ENCODE measurements at regions not wholly inside any gene's neighbourhood (a gene's known extent, or its start where the extent isn't known, plus 50 kb on each side); places are given as distances from the start of the nearest gene placed in this dataset.
"Not testable (repeated sequence)": the region's sequence is repeated elsewhere in the genome, so short reads cannot be mapped to it uniquely, and the experiment has no call there.

GRCh38 chr4:173735049-173735448 lies 205.0 kb upstream of the HAND2 start:
- WGBS, result 31% methylated on average over 3 of the region's 3 CpGs
- Histone ChIP-seq H3K4me3 (no peak overlapping the region), H3K9me3 (no peaks in the 10 kb centered on the region), H3K27ac (no peak overlapping the region), H3K27me3 (no peaks in the 10 kb centered on the region), H3K4me1 (no peaks in the 10 kb centered on the region), H3K36me3 (no peaks in the 10 kb centered on the region)
- no peak for DNase-seq (ENCODE audit: low spot score in 2 of 2)
- no peak for TF ChIP-seq POLR2AphosphoS5 (IDR thresholded peaks at IDR 0.05)
- TF ChIP-seq CTCF (IDR thresholded peaks at IDR 0.05), result no peak
- TF ChIP-seq POLR2A (IDR thresholded peaks at IDR 0.05), result no peak
- no peak for TF ChIP-seq EP300 (IDR thresholded peaks at IDR 0.05)

- Histone ChIP-seq H3K36me3 (no peaks in the 10 kb centered on the region), H3K9me3 (no peaks in the 10 kb centered on the region), H3K4me1 (no peaks in the 10 kb centered on the region), H3K27me3 (no peaks in the 10 kb centered on the region), H3K27ac (no peak overlapping the region), H3K4me3 (no peak overlapping the region)
- no peak for TF ChIP-seq POLR2A (IDR thresholded peaks at IDR 0.05)
- no peak for DNase-seq (ENCODE audit: low spot score in 2 of 2)
- WGBS, result 64% methylated on average over 1 of the region's 1 CpG
Observed at GRCh38 chr4:173731257-173731656, 201.2 kb upstream of the HAND2 start.

- no peak for TF ChIP-seq POLR2A (IDR thresholded peaks at IDR 0.05)
- TF ChIP-seq POLR2AphosphoS5 (IDR thresholded peaks at IDR 0.05), result no peak
- TF ChIP-seq CTCF (IDR thresholded peaks at IDR 0.05), result no peak
- no peak for TF ChIP-seq EP300 (IDR thresholded peaks at IDR 0.05)
- Histone ChIP-seq H3K4me3 (no peak overlapping the region), H3K9me3 (peaks cover 4% of the 10 kb centered on the region), H3K27me3 (no peaks in the 10 kb centered on the region), H3K27ac (no peak overlapping the region), H3K4me1 (no peaks in the 10 kb centered on the region), H3K36me3 (no peaks in the 10 kb centered on the region)
- DNase-seq (ENCODE audit: low spot score in 2 of 2), result no peak
- 87% methylated on average over 1 of the region's 1 CpG for WGBS
Observed at GRCh38 chr4:173722075-173722474, 192.0 kb upstream of the HAND2 start.

GRCh38 chr4:173718504-173718903 lies 188.5 kb upstream of the HAND2 start:
- not testable (repeated sequence) for H3K9me3 ChIP-seq; H3K27me3 ChIP-seq; H3K27ac ChIP-seq; DNase-seq (ENCODE audit: low spot score in 2 of 2); H3K4me3 ChIP-seq; H3K36me3 ChIP-seq; H3K4me1 ChIP-seq
- WGBS, result 87% methylated on average over 1 of the region's 1 CpG

GRCh38 chr4:173717581-173717980 lies 187.6 kb upstream of the HAND2 start:
- Histone ChIP-seq H3K27me3 (no peaks in the 10 kb centered on the region), H3K4me1 (no peaks in the 10 kb centered on the region), H3K4me3 (no peak overlapping the region), H3K36me3 (no peaks in the 10 kb centered on the region), H3K9me3 (peaks cover 4% of the 10 kb centered on the region), H3K27ac (no peak overlapping the region)
- TF ChIP-seq POLR2AphosphoS5 (IDR thresholded peaks at IDR 0.05) (no peak), EP300 (IDR thresholded peaks at IDR 0.05) (no peak), CTCF (IDR thresholded peaks at IDR 0.05) (no peak), POLR2A (IDR thresholded peaks at IDR 0.05) (no peak)
- WGBS, result 88% methylated on average over 10 of the region's 10 CpGs
- DNase-seq (ENCODE audit: low spot score in 2 of 2), result no peak

- H3K27me3 ChIP-seq, result no peaks in the 10 kb centered on the region
- H3K9me3 ChIP-seq, result peaks cover 4% of the 10 kb centered on the region
- H3K27ac ChIP-seq, result no peak overlapping the region
- TF ChIP-seq CTCF (IDR thresholded peaks at IDR 0.05), result no peak
- no peak for TF ChIP-seq EP300 (IDR thresholded peaks at IDR 0.05)
- no peak for TF ChIP-seq POLR2A (IDR thresholded peaks at IDR 0.05)
- TF ChIP-seq POLR2AphosphoS5 (IDR thresholded peaks at IDR 0.05), result no peak
- no peak overlapping the region for H3K4me3 ChIP-seq
- no peaks in the 10 kb centered on the region for H3K36me3 ChIP-seq
- 84% methylated on average over 5 of the region's 5 CpGs for WGBS
- H3K4me1 ChIP-seq, result no peaks in the 10 kb centered on the region
- no peak for DNase-seq (ENCODE audit: low spot score in 2 of 2)
Observed at GRCh38 chr4:173714456-173714855, 184.4 kb upstream of the HAND2 start.
